ENCODE measurements at regions not wholly inside any gene's neighbourhood (a gene's known extent, or its start where the extent isn't known, plus 50 kb on each side); places are given as distances from the start of the nearest gene placed in this dataset.
A peak's percentile ranks its signal among the peaks of the same experiment; 100 is the strongest.

DNA sequence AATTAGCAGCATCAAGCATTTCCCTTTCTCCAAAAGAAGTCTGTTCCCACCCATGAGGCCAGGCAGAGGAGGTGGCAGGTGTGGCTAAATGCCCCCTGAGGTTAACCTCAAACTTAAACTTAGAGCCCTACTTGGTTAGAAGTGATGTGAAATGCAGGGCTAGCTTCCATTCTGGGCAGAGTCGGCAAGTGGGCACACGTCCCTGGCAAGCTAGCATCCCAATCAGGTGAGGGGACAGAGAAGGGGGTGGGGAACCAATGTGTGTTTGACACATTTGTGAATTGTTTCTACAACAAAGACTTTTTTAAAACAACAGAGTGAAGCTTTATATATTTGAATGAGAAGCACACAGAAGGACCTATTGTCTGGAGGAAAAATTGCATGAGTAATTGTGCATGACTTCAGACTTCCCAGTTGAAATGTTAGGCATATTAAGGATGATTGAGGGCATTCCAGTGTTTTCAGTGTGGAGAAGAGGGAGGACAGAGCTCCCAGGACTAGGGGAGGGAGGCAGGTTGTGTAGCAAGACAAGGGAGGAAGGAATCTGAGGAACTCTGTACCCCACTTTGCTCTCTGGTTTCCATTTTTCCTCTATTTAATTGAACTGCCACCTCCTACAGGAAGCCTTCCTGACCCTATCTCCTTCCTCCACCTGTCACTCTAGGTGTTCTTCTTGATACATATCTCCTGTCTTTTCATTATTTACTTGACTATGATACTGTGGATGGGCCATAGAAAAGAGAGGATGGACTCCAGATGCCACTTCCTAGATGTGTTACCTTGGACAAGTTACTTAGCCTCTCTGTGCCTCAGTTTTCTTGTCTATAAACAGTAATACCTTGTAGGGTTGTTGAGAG lies 83.3 kb upstream of the PICALM start:
- no peaks in the 10 kb centered on the region for H3K36me3 ChIP-seq
- H3K27me3 ChIP-seq: no peaks in the 10 kb centered on the region
- no peak for TF ChIP-seq EP300 (IDR thresholded peaks at IDR 0.05)
- no peak for TF ChIP-seq POLR2A (IDR thresholded peaks at IDR 0.05)
- TF ChIP-seq, protein P1, sequence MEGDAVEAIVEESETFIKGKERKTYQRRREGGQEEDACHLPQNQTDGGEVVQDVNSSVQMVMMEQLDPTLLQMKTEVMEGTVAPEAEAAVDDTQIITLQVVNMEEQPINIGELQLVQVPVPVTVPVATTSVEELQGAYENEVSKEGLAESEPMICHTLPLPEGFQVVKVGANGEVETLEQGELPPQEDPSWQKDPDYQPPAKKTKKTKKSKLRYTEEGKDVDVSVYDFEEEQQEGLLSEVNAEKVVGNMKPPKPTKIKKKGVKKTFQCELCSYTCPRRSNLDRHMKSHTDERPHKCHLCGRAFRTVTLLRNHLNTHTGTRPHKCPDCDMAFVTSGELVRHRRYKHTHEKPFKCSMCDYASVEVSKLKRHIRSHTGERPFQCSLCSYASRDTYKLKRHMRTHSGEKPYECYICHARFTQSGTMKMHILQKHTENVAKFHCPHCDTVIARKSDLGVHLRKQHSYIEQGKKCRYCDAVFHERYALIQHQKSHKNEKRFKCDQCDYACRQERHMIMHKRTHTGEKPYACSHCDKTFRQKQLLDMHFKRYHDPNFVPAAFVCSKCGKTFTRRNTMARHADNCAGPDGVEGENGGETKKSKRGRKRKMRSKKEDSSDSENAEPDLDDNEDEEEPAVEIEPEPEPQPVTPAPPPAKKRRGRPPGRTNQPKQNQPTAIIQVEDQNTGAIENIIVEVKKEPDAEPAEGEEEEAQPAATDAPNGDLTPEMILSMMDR (IDR thresholded peaks at IDR 0.05): no peak
- TF ChIP-seq POLR2AphosphoS5 (IDR thresholded peaks at IDR 0.05): peak in 1 of 3 donors; percentile 37
- DNase-seq (ENCODE audit: low spot score in 2 of 2): no peak
- peaks cover 33% of the 10 kb centered on the region for H3K4me1 ChIP-seq
- H3K4me3 ChIP-seq: no peak overlapping the region
- no peaks in the 10 kb centered on the region for H3K9me3 ChIP-seq
- peak overlapping the region; percentile 37 for H3K27ac ChIP-seq
- WGBS: 11% methylated on average over 2 of the region's 2 CpGs

DNA sequence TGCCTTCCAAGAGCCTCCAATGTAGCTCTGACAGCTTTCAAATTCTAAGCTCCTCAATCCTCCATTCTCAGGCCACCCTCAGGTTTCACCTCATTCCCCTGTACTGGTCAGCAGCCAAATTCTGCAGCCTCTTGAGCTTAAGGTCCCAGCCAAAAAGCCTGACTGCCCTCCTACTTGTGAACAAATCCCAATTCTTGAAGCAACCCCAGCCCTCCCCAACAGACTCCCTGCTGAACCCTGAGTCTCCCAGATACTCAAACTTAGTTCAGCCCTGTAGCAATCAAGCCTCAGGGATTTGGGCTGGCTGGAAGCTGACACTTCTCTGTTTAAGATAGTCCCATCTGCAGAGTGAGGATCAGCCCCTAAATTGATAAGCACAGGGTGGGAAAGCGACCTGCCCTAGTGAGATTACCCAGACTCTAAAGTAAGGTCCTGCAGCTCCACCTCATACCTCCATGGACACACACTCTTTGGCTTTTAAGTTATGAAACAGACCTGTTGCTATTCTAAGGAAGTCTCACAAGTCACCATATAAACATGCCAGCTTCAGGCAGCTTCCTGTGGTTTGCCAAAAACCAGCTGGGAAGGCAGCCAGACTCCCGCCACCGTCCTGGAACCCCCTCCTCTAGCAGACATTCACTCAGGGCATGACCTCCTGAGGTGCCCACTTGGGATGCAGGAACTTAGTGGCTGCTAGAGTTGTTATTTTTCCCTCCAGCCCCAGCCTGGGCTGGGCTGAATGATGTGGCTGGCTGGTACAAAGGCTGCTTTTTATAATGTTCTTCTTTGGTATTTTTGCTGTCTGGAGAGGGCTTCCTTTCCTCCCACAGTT lies 82.5 kb upstream of the PICALM start:
- Histone ChIP-seq H3K9me3 (no peaks in the 10 kb centered on the region), H3K4me1 (peaks cover 31% of the 10 kb centered on the region), H3K27me3 (no peaks in the 10 kb centered on the region), H3K36me3 (no peaks in the 10 kb centered on the region), H3K27ac (peak overlapping the region; percentile 37), H3K4me3 (no peak overlapping the region)
- 12% methylated on average over 3 of the region's 3 CpGs for whole genome bisulfite sequencing
- no peak for DNase-seq (ENCODE audit: low spot score in 2 of 2)
- TF ChIP-seq, protein P1 (IDR thresholded peaks at IDR 0.05): no peak
- TF ChIP-seq POLR2A (IDR thresholded peaks at IDR 0.05): no peak
- no peak for TF ChIP-seq POLR2AphosphoS5 (IDR thresholded peaks at IDR 0.05)

DNA sequence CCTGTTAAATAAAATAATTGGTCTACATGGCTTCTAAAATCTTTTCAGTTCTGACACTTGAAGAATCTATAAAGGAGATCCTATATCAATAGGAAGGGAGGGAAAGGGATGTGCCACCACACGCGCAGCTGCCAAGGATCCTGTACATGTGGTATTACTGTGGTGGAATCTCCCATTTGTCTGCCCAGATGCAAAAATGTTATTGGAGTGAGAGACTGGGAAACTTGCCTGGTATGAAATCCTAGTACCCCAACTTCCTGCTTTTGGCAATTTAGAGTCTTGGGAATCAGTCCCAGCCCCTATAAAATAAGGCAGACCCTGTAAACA lies 81.9 kb upstream of the PICALM start:
- TF ChIP-seq, protein P1 (IDR thresholded peaks at IDR 0.05): no peak
- TF ChIP-seq EP300 (IDR thresholded peaks at IDR 0.05) (no peak), POLR2AphosphoS5 (IDR thresholded peaks at IDR 0.05) (no peak), POLR2A (IDR thresholded peaks at IDR 0.05) (no peak)
- no peaks in the 10 kb centered on the region for H3K9me3 ChIP-seq
- WGBS: 34% methylated on average over 2 of the region's 2 CpGs
- H3K27ac ChIP-seq: peak overlapping the region; percentile 37
- DNase-seq (ENCODE audit: low spot score in 2 of 2): no peak
- H3K4me1 ChIP-seq: peaks cover 27% of the 10 kb centered on the region
- no peak overlapping the region for H3K4me3 ChIP-seq
- no peaks in the 10 kb centered on the region for H3K36me3 ChIP-seq
- H3K27me3 ChIP-seq: no peaks in the 10 kb centered on the region

DNA sequence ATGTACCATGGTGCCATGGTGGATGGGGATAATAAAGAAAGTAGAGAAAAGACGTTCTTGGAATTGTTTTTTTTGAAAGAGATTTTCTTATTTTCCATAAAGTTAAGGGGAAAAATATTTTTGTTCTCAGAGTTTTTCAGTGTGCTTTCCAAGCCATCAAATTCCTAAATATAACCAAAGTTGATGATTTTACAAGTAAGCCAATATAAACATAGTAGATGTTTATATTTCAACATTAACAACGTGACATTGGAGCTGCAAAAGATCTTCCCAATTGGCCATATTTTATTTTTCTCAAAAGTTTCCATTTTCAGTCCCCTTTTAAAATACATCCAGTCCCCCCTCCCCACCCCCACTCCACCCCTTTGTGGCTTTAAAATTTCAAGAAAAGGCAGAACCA lies 80.9 kb upstream of the PICALM start:
- H3K27me3 ChIP-seq: no peaks in the 10 kb centered on the region
- H3K27ac ChIP-seq: no peak overlapping the region
- no peak for DNase-seq (ENCODE audit: low spot score in 2 of 2)
- WGBS: 72% methylated on average over 2 of the region's 2 CpGs
- H3K4me1 ChIP-seq: peaks cover 27% of the 10 kb centered on the region
- no peak overlapping the region for H3K4me3 ChIP-seq
- TF ChIP-seq POLR2AphosphoS5 (IDR thresholded peaks at IDR 0.05): no peak
- TF ChIP-seq POLR2A (IDR thresholded peaks at IDR 0.05): no peak
- no peak for TF ChIP-seq EP300 (IDR thresholded peaks at IDR 0.05)
- TF ChIP-seq, protein P1 (IDR thresholded peaks at IDR 0.05): no peak
- no peaks in the 10 kb centered on the region for H3K9me3 ChIP-seq
- H3K36me3 ChIP-seq: no peaks in the 10 kb centered on the region

DNA sequence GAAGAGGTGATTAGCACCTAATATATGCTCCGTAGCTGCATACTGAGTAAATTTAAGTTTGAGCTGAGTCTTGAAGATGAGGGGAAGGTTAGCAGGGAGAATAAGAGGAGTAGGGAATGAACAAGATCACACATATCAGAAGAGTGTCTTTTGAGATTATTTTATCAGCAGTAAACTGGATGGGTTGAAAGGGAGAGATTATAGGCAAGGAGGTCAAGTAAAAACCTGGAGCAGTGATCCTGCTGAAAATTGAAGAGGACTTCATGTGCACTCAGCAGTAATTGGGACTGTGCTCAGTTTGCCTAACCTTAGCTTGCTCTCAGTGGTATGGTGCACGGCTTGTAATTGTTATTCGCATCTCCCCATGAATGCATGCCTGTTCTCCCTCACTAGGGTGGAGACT lies 79.5 kb upstream of the PICALM start:
- no peak for DNase-seq (ENCODE audit: low spot score in 2 of 2)
- Histone ChIP-seq H3K27ac (no peak overlapping the region), H3K36me3 (no peaks in the 10 kb centered on the region), H3K4me3 (no peak overlapping the region), H3K27me3 (no peaks in the 10 kb centered on the region), H3K4me1 (peaks cover 27% of the 10 kb centered on the region), H3K9me3 (no peaks in the 10 kb centered on the region)
- TF ChIP-seq POLR2A (IDR thresholded peaks at IDR 0.05): no peak
- TF ChIP-seq, protein P1 (IDR thresholded peaks at IDR 0.05): no peak
- TF ChIP-seq POLR2AphosphoS5 (IDR thresholded peaks at IDR 0.05): no peak
- no peak for TF ChIP-seq EP300 (IDR thresholded peaks at IDR 0.05)
- 90% methylated on average over 3 of the region's 3 CpGs for WGBS

Measured in suprapubic skin (tissue), 4 donors.